DMS153 (cell line): ENCODE measurements at regions not wholly inside any gene's neighbourhood (a gene's known extent, or its start where the extent isn't known, plus 50 kb on each side); places are given as distances from the start of the nearest gene placed in this dataset.
"Not testable (repeated sequence)": the region's sequence is repeated elsewhere in the genome, so short reads cannot be mapped to it uniquely, and the experiment has no call there.

Experiments used
- DNase-seq: peaks from one replicate; lab custom pipeline; 2025; lab: John Stamatoyannopoulos, UW

DNA sequence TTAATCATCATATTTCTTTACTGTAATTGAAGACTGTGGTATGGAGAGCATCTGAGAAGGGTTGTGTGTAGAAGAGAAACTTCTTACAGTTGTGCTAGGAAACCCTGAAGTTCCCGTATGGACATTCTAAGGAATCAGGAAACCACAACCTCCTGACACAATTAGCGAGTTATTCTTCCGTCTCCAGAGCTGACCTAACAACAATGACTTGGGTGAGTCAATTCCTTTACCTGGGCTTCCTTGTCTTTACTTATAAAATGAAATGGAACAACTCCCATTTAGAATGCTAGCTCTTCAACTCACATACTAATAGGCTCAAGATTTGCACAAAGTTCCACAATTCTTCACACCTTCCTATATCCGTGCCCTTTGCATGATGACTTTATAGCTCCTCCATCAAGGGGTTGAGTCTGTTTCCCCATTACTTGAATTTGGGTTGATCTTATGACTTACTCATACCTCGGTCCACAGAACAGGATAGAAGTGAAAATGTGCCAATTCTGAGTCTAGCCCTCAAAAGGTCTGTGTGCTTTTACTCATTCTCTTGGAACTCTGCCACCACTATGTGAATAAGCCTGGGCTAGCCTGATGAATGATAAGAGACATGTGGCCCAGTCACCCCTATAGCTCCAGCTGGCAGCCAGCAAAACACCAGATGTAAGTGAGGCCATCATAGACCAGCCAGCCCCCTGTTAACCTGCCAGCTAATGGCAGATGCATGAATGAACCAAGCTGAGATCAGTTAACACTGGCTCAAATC is 459.4 kb downstream of the ETNK1 start:
- peak; percentile 67 for DNase-seq

DNA sequence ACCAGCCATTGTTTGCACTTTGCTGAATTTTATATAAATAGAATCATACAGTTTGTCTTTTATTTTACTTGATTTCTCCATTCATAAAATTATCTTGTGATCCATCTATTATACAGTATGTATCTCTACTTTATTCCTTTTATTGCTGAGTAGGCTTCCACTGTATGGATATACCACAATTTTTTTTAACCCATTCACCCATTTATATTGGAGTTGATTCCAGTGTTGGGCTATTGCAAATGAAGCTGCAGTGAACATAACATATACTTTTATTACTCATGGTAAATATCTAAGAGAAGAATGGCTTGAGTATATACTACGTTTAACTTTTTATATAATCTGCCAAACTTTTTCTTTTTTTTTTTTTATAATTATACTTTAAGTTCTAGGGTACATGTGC is 463.6 kb downstream of the ETNK1 start:
- DNase-seq: no peak

DNA sequence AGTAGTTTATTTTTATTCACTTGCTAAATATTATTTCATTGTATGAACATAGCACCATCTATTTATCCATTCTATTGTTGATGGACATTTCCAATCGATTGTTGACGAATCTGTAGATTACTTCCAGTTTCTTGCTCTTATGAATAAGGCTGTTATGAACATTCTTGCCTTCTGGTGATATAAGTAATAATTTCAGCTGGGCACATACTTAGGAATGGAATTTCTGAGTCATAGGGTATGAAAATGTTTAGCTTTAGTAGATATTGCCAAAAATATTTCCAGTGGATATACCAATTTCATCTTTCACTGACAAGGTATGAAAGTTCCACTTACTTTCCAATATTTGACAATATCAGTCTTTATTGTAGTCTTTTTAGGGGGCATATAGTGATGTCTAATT is 468.5 kb downstream of the ETNK1 start:
- DNase-seq: no peak

DNA sequence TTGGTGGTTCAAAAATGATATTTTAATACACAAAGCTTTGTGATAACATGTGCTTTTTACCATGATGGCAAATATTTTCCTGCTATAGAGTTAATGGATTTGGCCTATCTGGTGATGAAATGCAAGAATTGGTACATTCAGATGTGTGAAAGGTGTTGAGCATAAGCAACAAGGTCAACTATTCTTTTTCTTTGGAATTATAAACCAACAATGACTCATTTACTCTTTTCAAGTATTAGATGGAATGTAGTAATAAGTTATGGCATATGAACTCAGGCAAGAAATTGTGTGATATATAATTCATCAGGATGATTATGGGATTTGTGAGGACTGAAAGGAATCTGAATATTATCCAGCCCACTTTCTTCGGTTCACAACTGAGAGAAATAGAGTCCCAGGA is 471.4 kb downstream of the ETNK1 start:
- DNase-seq: no peak

DNA sequence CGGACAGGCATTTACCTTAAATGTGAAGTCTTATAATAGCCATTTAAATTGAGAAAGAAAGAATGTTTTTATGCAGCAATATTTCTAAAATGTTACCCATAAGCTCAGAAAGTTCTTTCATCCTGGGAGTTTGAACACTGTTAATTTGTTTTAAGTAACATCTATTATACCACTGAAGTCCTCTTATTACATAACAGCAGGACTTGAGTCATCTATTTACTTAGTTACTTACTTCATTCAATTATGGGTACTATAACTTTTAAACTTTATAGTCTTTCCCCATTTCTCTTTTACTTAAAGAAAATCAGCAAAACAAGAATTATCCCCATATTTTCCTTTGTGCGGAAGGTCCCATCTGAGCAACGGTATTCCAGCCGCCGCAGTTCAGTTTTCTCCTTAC is 473.1 kb downstream of the ETNK1 start:
- no peak for DNase-seq

DNA sequence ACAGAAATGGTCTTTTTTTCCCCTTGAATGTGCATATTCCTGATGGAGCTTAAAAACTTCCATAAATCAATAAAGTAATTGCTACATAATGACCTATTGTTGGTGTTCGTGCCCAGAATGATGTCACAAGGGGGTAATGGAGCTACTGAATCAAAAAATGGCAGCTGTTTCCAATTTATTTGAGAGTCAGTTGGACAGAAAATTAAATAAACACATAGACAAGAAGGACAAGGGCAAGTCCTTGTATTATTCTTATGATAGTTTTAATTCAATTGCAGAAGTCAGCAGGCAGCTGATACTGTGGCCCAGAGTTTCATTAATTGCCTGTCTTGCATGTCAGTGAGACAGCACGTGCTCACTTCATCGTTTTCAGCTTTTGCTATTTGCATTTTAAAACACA is 473.5 kb downstream of the ETNK1 start:
- peak; percentile 54 for DNase-seq

DNA sequence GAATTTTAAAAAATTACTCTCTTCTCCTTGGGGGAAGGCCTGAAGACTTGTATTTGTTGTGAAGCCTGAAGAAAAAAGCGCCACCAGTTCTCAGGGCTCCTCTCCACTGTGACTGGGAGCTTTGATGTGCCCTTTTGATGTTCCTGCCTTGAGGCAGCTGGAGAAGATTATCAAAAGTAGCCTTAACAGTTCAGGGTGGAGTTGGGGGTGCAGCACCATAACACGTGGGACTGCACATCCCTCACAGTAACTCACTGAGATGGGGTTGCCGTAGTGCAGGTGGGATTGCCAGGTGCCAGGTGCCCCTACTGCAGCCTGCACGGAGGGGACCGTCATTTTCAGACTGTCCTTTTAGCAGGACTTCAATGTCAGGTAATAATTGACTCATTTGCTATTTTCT is 474.1 kb downstream of the ETNK1 start:
- no peak for DNase-seq

DNA sequence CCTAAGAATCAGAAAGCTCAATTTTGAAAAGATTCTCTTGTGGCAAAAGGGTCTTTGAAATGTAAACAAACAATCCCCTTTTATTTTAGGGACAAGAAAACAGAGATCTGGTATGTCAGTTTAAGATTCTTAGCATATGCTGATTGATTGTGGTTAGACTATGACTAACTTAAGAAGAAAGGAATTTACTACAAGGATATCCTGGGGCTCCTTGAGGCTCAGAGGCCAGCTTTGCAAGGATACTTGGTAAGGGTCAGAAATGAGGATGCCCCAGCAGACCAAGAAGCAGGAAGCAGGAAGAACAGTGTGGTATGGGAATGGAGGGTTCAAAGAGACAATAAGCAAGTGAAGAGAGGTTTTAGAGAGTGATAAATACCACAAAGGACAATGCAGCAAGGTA is 474.6 kb downstream of the ETNK1 start:
- DNase-seq: no peak

DNA sequence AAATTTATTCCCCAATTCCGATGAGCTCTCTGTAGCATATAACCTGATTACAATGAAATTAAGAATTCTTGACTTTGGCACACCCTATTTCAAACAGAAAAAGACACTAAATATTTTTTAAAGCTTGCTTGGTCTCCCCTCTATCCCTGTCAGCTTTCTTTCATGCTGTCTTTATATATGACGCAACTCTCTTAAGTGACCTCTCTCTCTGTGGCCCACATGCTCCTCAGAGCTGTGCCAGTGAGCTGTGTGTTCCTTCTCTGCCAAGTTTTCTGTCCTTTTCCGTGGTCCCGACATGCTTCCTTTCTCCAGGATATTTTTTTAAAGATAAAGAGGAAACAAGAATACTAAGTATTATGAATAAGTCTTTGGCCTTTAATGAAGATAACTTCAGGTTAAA is 484.0 kb downstream of the ETNK1 start:
- no peak for DNase-seq

DNA sequence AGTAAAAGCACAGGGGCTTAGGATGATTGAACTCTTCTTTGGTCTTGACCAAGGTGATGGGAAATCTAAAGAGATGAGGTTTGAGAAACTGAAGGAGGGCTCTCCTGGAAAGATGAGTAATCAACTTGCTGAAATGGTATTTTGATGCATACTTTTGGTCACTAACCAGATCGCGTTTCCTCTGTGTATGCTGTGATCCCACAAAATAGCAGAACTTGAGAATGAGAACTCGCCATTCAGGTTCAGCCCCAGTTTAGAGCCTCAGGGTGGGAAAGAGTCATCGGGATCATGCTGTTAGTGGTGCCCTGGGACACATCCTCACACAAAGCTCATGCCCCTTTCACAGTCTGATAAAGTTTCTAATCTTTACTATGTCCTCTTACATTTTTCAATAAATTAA is 488.8 kb downstream of the ETNK1 start:
- DNase-seq: no peak

DNA sequence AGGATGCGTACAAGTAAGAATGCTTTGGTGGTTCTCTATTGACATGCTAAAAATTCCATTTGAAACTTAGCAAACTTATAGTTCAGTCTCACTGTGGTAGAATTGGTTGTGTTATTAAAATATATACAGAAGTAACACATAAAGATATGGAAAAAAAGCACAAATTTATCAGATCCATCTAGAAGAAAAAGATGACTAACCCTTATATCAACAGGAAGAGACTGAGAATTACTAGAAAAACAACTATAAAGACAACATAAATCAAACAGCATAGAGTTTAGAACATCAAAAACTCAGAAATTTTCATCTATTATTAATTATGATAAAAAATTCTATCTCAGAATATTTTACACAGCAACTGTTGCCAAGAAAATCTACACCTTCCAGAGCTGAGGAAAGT is 491.0 kb downstream of the ETNK1 start:
- DNase-seq: no peak

DNA sequence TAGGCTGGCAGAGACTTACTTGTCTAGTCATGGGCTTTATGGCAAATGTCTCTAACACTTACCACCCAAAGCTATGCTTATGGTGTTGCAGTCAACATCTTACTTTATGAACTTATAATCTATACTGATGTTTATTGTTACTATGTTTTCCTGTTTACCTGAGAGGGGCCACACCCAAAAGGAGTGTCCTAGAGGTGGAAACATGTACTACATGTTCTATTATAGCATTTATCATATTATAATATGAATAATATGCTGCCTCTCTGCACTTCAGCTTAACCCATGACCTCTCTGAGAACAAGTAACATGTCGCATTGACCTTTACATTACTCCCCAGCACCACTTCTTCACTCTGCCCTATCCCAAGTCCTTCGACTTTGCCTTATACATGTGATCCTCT is 501.8 kb downstream of the ETNK1 start:
- DNase-seq: no peak

DNA sequence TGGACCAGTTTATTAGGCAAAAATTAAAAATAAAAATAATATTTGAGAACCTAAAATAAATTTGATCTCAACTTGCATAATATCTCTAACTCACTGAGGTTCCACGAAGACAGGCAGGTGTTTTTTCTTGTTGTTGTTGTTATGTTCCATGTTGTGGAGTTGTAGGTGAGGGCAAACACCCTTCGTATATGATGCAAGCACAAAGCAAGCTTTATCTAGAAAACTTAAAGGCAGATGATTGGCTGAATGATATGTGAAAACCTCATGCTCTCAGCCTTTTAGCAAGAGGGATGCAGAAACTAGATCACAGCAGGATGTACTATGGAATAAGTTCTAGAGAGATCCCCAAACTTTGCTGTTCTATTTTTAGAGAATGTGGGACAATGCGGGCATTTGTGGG is 502.7 kb downstream of the ETNK1 start:
- no peak for DNase-seq

DNA sequence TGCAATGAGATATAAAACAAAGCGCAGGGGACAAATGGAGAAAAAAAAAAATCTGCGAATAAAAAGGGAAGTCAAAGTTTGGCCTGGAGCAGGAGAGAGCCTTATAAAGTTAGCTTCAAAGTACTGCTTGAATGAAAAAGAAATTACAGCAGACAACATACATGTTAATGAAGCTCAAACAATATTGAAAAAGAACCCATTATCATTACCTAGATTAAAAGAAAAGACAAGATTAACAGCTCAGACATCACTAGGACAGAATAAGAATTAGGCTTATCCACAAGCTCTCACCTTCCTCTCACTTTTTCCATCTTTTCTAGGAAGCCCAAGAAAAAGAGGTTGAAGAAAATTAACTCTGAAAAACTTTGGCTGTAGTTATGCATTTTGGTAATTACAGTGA is 503.5 kb downstream of the ETNK1 start:
- no peak for DNase-seq

DNA sequence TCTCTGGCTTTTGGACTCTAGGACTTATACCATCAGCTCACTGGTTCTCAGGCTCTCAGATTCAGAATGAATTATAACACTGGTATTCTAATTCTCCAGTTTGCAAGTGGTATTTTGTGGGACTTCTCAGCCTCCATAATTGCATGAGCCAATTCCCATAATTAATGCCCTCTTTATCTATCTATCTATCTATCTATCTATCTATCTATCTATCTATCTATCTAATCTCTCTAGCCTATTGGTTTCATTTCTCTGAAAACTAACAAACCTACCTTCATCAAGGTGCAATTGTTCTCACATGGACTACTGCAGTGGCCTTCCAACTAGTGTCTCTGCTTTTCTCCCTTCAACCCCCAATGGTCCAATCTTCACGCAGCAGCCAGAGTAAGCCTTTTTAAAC is 507.4 kb downstream of the ETNK1 start:
- DNase-seq: no peak

DNA sequence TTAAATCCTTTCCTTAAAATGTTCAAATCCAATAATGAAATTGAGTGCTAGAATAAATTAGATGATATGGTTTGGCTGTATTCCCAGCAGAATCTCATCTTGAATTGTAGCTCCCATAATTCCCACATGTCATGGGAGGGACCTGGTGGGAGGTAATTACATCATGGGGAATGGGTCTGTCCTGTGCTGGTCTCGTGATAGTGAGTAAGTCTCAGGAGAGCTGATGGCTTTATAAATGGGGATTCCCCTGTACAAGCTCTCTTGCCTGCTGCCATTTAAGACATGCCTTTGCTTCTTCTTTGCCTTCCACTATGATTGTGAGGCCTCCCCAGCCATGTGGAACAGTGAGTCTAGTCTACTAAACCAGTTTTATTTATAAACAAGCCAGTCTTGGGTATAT is 508.5 kb downstream of the ETNK1 start:
- no peak for DNase-seq

DNA sequence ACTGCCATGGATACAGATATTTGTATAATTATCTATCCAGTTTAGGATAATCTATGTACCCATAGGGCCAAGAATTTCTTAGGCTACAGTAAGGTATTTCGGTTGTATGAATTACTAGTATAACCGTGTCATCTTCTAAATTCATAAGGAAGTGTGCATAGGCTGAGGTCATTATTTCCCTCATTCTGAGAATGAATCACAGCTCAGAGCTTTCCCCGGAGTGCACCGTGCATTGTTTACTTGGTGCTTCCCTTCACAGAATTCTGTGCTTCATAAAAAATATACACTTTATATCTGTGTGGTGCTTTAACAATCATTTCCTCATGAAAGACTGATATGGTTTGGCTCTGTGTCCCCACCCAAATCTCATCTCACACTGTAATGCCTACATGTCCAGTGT is 514.1 kb downstream of the ETNK1 start:
- DNase-seq: no peak

DNA sequence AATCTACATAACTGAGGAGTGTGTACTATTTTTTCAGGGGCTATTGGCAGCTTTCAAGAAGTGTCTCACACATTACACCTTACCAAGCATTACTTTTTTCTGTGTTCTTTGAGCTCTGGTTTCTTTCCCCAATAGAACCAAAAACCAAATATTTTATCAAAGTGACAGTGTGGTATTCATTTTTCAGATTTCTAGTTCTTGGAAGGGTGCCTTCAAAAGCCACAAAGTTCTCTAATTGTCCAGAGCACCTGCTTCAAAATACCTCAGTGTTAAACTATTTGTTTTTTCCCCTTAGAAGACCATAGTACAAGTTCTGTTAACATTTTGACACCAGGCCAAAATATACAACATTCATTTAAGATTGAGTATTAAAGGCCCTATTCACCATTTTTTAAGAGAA is 515.7 kb downstream of the ETNK1 start:
- no peak for DNase-seq

DNA sequence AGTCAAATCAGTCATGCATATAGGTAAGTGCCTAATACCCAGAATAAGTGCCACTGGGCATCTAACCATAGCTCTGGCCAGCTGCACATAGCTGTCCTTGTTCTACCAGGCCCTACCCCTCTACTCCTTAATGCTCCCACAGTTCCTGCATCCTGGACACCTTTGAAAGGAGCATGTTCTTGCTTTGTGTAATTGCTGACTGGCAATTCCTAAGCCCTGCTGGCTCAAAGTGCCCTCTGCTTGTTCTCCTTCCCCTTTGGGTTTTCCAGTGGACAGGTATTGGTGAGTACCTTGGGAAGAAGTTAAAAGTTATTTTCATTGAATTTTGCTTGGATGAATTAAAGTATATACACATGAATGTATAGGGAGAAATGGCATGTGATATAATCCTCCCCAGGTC is 516.4 kb downstream of the ETNK1 start:
- no peak for DNase-seq

DNA sequence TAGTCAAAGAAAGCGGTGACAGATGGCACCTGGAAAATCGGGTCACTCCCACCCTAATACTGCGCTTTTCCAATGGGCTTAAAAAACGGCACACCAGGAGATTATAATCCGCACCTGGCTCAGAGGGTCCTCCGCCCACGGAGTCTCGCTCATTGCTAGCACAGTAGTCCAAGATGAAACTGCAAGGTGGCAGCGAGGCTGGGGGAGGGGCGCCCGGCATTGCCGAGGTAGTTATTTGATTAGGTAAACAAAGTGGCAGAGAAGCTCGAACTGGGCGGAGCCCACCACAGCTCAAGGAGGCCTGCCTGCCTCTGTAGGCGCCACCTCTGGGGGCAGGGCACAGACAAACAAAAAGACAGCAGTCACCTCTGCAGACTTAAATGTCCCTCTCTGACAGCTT is 521.1 kb downstream of the ETNK1 start:
- not testable (repeated sequence) for DNase-seq

DNA sequence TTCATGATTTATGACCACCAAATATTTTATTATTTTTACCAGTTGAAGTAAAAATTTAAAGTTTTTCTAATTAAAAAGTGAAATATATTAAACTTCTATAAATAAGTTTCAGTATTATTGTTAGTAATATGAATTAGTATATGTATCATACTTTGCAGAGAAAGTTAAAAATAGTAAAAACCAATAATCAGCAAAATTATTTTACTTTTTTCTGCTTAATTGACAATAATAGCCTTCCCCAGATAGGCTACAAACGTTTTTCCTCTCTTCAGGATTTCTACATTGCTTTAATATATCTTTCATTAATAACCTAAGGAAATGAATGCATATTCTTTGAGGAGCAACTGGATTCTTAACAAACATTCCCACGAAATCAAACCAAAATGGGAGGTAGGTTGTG is 543.5 kb downstream of the ETNK1 start:
- no peak for DNase-seq

DNA sequence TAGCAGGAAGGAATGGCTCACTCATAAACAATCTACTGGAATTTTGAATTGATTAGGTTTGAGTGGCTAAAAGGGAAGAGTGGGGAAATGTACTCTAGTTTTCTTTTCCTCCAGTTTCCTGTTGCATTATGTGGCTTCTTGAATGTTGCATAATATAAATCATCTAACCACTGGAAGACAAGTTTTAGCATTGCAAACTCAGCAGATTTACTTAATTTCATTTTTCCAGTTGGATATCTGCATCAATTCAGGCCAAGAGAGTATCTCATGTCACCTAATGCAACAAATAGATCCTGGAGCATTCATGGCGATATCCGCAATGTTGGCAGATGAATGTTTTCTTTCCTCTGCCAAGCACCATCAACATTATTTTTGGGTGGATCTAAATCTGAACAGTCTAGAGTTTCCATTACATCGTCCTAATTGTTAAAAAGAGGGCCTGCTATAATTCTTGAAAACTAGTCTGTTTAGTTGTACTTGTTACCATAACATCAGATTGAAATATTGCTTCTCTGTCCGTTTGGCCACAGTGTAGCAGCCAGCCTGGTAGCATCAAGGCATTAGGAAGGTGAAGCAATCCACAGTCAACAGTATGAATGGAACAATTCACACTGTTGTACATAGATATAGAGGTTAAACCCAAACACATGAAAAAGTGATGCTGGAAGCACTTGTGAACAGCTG is 544.2 kb downstream of the ETNK1 start:
- no peak for DNase-seq

DNA sequence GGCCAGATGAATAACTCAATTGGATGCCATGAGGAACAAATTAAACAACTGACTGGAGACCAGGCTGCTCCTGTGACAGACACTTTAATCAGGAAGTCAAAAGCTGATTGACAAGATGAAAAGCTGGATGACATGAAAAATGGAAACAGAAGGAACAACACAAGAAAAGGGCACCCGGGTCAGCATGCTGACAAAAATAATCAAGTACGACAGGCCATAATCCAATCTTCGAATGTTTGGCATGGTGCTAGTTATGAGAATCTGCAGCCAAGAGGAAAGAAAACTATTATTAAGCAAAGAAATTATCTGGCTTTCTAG is 544.7 kb downstream of the ETNK1 start:
- DNase-seq: no peak

DNA sequence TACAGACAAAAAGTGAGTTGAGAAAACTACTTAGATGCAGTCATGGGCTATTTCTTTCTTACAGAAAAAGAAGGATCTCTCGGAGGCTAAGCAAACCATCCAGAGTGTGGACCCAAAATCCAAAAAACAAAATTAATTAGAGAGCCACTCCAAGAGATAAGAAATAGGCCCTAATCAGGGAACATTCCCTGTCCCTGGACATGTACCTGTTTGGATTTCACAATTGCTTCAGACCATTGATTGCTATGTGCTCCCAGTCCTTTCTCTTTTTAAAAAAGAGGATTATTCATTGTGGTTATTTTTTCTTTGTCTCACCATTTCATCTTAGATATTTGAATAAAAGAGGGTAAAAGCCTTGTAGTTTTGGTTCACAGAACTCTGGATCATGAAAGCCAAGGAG is 549.9 kb downstream of the ETNK1 start:
- DNase-seq: no peak
